Natural killer cell (primary cell): ENCODE measurements at regions not wholly inside any gene's neighbourhood (a gene's known extent, or its start where the extent isn't known, plus 50 kb on each side); places are given as distances from the start of the nearest gene placed in this dataset.

Experiments used
- ATAC-seq, 3 donors: fragments of 150-1000 bp in 2 of 3; fragments of 200-7000 bp in 1 of 3; cut with Tn5 transposase; 1 replicate in 1 of 3; 2 replicates in 2 of 3; pipeline ENCODE4 v1.10.0; 2021; ENCODE audit warnings: mild to moderate bottlenecking in 2 of 3, moderate library complexity in 2 of 3
- DNase-seq, 2 donors: peaks; one replicate each; pipeline versions ENCODE4 v3.0.0 to v3.0.0-alpha.2; 2013 to 2021; ENCODE audit warnings: mixed read lengths in 1 of 2
- H3K27ac ChIP-seq: one replicate; pipeline ENCODE4 v1.5.1; 2013; ENCODE audit warnings: mild to moderate bottlenecking, low read length
- H3K27me3 ChIP-seq: one replicate; pipeline ENCODE4 v1.6.1; 2013; ENCODE audit warnings: low read length; ENCODE audit not compliant: control insufficient read depth, insufficient read depth
- H3K36me3 ChIP-seq: one replicate; pipeline ENCODE4 v1.6.1; 2013; ENCODE audit warnings: low read length; ENCODE audit not compliant: control insufficient read depth, insufficient read depth
- H3K4me1 ChIP-seq: one replicate; pipeline ENCODE4 v1.6.1; 2013; ENCODE audit warnings: low read length; ENCODE audit not compliant: control insufficient read depth, insufficient read depth
- H3K4me3 ChIP-seq: one replicate; pipeline ENCODE4 v1.5.1; 2013; ENCODE audit warnings: low read length
- H3K9me3 ChIP-seq: one replicate; pipeline ENCODE4 v1.6.1; 2013; ENCODE audit warnings: low read length; ENCODE audit not compliant: control insufficient read depth, insufficient read depth
- H3K27ac Mint-ChIP-seq, 2 donors: one replicate each; pipeline ENCODE4 v1.8.0; 2022; ENCODE audit warnings: mild to moderate bottlenecking in 2 of 2, mixed read lengths in 2 of 2, moderate library complexity in 1 of 2
- H3K27me3 Mint-ChIP-seq, 2 donors: one replicate each; pipeline ENCODE4 v1.8.0; 2022; ENCODE audit warnings: low read depth in 2 of 2, mixed read lengths in 2 of 2
- H3K36me3 Mint-ChIP-seq: one replicate; pipeline ENCODE4 v1.8.0; 2022; ENCODE audit warnings: mixed read lengths
- H3K4me1 Mint-ChIP-seq, 2 donors: one replicate each; pipeline ENCODE4 v1.8.0; 2022; ENCODE audit warnings: mixed read lengths in 2 of 2
- H3K4me3 Mint-ChIP-seq: one replicate; pipeline ENCODE4 v1.8.0; 2022; ENCODE audit warnings: mild to moderate bottlenecking, moderate library complexity, mixed read lengths
- H3K9me3 Mint-ChIP-seq, 2 donors: one replicate each; pipeline ENCODE4 v1.8.0; 2022; ENCODE audit warnings: mixed read lengths in 2 of 2
- WGBS: methylation state at CpG from one replicate; pipeline ENCODE4 v1.1.7; 2013; ENCODE audit warnings: missing lambda C conversion rate; ENCODE audit not compliant: insufficient coverage; 5-methylcytosine and 5-hydroxymethylcytosine counted together
- intact Hi-C: fragments of 100-400 bp; cut with micrococcal nuclease; formaldehyde crosslinking; loops from one replicate; pipeline ENCODE4 v1.14.2; 2022
- TF ChIP-seq, protein P1 (sequence below): fragments of 200-600 bp; IDR thresholded peaks from one replicate; pipeline ENCODE4 v1.8.0; 2022; ENCODE audit warnings: antibody characterized with exemption

DNA sequence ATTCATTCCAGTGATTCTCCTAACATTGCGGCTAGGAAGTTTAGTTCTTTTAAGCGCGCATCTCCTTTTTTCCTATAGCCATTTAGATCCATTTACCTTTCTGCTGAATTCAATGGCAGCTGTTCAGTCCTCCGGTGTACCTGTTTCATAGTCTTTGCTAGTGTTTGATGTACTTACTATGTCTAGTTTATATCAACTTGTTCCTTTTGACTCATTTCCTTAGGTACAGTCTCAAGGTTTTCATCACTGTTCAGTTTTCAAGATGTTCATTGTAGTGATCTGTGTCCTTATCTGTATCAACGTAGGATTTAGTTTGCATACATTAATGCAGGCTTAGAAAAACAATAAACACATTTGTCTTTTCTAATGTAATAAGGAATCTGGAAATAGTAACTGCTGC is 59.0 kb upstream of the MBNL1 start:
- Histone ChIP-seq H3K4me1 (peaks cover 13% of the 10 kb centered on the region), H3K36me3 (no peaks in the 10 kb centered on the region), H3K27me3 (no peaks in the 10 kb centered on the region), H3K4me3 (no peak overlapping the region), H3K9me3 (no peaks in the 10 kb centered on the region), H3K27ac (no peak overlapping the region)
- no peaks in the 10 kb centered on the region for H3K27me3 Mint-ChIP-seq
- H3K4me1 Mint-ChIP-seq: peaks cover 12 to 19% of the 10 kb centered on the region in 2 donors
- H3K27ac Mint-ChIP-seq: no peak overlapping the region
- H3K9me3 Mint-ChIP-seq: no peaks in the 10 kb centered on the region
- TF ChIP-seq, protein P1, sequence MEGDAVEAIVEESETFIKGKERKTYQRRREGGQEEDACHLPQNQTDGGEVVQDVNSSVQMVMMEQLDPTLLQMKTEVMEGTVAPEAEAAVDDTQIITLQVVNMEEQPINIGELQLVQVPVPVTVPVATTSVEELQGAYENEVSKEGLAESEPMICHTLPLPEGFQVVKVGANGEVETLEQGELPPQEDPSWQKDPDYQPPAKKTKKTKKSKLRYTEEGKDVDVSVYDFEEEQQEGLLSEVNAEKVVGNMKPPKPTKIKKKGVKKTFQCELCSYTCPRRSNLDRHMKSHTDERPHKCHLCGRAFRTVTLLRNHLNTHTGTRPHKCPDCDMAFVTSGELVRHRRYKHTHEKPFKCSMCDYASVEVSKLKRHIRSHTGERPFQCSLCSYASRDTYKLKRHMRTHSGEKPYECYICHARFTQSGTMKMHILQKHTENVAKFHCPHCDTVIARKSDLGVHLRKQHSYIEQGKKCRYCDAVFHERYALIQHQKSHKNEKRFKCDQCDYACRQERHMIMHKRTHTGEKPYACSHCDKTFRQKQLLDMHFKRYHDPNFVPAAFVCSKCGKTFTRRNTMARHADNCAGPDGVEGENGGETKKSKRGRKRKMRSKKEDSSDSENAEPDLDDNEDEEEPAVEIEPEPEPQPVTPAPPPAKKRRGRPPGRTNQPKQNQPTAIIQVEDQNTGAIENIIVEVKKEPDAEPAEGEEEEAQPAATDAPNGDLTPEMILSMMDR: no peak
- ATAC-seq (no peak), DNase-seq (no peak)
- intact Hi-C loops: no loop called here
- no peaks in the 10 kb centered on the region for H3K36me3 Mint-ChIP-seq
- no peak overlapping the region for H3K4me3 Mint-ChIP-seq
- WGBS: 75% methylated on average over 4 of the region's 5 CpGs

DNA sequence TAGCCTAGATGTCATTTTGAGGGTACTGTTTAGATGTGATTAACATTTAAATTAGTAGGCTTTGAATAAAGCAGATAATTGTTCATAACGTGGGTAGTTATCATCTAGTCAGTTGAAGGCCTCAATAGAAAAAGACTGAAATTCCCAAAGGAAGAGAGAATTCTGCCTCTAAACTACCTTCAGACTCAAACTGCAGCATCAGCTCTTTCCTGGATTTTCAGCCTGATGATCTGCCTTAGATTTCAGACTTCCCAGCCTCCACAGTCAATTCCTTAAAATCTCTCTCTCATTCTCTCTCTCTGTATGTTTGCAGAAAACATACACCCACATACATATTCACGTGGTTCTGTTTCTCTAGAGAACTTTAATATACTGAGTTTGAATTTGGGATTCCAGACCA is 58.0 kb upstream of the MBNL1 start:
- Mint-ChIP-seq H3K36me3 (no peaks in the 10 kb centered on the region), H3K9me3 (no peaks in the 10 kb centered on the region), H3K4me1 (peaks cover 3 to 10% of the 10 kb centered on the region in 2 donors), H3K4me3 (no peak overlapping the region), H3K27me3 (no peaks in the 10 kb centered on the region), H3K27ac (no peak overlapping the region)
- no peak overlapping the region for H3K4me3 ChIP-seq
- H3K4me1 ChIP-seq: peaks cover 13% of the 10 kb centered on the region
- H3K27ac ChIP-seq: no peak overlapping the region
- no peak for DNase-seq
- intact Hi-C loops: no loop called here
- no peaks in the 10 kb centered on the region for H3K27me3 ChIP-seq
- 100% methylated on average over 1 of the region's 2 CpGs for WGBS
- no peaks in the 10 kb centered on the region for H3K36me3 ChIP-seq
- no peaks in the 10 kb centered on the region for H3K9me3 ChIP-seq
- ATAC-seq: no peak
- TF ChIP-seq, protein P1: no peak

DNA sequence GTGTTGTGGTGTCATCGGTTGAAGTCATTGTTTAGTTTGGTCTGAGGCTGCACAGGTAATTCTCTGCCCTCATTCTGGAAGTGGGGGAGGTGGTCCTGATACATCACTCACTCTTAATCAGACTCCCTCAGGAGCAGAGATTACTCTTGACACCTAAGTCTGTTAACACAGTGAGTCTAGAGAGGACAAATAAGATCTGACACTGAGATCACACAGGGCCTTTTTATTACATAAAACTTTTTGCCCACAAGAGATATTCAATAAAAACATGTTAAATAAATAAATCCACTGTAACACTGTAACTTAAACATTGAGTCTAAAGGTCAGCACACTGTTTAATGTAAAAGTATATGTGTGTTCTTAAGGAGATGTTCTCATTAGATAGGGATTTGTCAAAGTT is 57.1 kb upstream of the MBNL1 start:
- H3K9me3 ChIP-seq: no peaks in the 10 kb centered on the region
- Mint-ChIP-seq H3K4me3 (no peak overlapping the region), H3K27me3 (no peaks in the 10 kb centered on the region), H3K9me3 (no peaks in the 10 kb centered on the region), H3K4me1 (peaks cover 0 to 2% of the 10 kb centered on the region in 2 donors), H3K36me3 (no peaks in the 10 kb centered on the region), H3K27ac (no peak overlapping the region)
- H3K27me3 ChIP-seq: no peaks in the 10 kb centered on the region
- no peak overlapping the region for H3K27ac ChIP-seq
- ATAC-seq: no peak
- H3K4me3 ChIP-seq: no peak overlapping the region
- intact Hi-C loops: no loop called here
- no peaks in the 10 kb centered on the region for H3K36me3 ChIP-seq
- peaks cover 6% of the 10 kb centered on the region for H3K4me1 ChIP-seq
- WGBS: 100% methylated on average over 1 of the region's 1 CpG
- DNase-seq: no peak
- TF ChIP-seq, protein P1: no peak

DNA sequence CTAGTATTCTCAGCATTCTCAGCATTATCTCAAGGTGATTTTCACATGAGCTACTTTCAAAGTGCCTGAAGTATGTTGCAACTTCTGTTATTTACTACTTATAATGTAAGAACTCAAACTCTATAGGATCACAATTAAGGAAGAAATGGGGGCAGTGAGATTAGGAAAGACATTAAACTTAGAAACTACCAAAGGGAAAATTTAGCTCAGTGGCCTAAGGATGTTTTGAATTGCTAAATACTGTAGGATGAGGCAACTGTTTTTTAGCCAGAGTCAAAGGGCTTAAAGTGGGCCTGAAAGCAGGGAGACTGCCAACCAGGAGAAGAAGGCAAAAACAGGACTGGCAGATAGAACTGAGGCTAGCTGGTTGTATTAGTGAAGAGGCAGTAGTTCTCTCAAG is 55.5 kb upstream of the MBNL1 start:
- no peak overlapping the region for H3K4me3 Mint-ChIP-seq

More for the DNA sequence above, 55.5 kb upstream of the MBNL1 start:
- Histone ChIP-seq H3K27ac (no peak overlapping the region), H3K4me3 (no peak overlapping the region), H3K4me1 (peaks cover 3% of the 10 kb centered on the region), H3K27me3 (no peaks in the 10 kb centered on the region), H3K9me3 (no peaks in the 10 kb centered on the region), H3K36me3 (no peaks in the 10 kb centered on the region)
- Mint-ChIP-seq H3K4me1 (peaks cover under 1 to 6% of the 10 kb centered on the region in 2 donors), H3K9me3 (no peaks in the 10 kb centered on the region), H3K36me3 (no peaks in the 10 kb centered on the region), H3K27me3 (no peaks in the 10 kb centered on the region), H3K27ac (no peak overlapping the region)
- intact Hi-C loops: no loop called here
- TF ChIP-seq, protein P1: no peak
- ATAC-seq: no peak
- DNase-seq: no peak
